ENCODE measurements at regions not wholly inside any gene's neighbourhood (a gene's known extent, or its start where the extent isn't known, plus 50 kb on each side); places are given as distances from the start of the nearest gene placed in this dataset.

GRCh38 chr7:27312820-27313219 is 70.2 kb downstream of the EVX1 start:
- WGBS, 2 experiments (ENCODE audit: low coverage in 1 of 2, low lambda C conversion rate in 2 of 2, missing lambda C conversion rate in 2 of 2) = 56 to 60% methylated on average over 4 of the region's 4 CpGs
- Histone ChIP-seq H3K9ac (no peak overlapping the region), H3K9me2 (ENCODE audit: insufficient read depth) (no peaks in the 10 kb centered on the region), H3K27ac (no peak overlapping the region), H3K4me1 (ENCODE audit: insufficient read depth) (no peaks in the 10 kb centered on the region), H4K20me1 (ENCODE audit: insufficient read depth) (no peaks in the 10 kb centered on the region), H3K36me3 (ENCODE audit: low read depth) (no peaks in the 10 kb centered on the region), H2AFZ (no peak overlapping the region), H3K79me2 (ENCODE audit: insufficient read depth) (no peaks in the 10 kb centered on the region), H3K9me3 (ENCODE audit: low read depth) (no peaks in the 10 kb centered on the region), H3K4me3 (no peak overlapping the region), H3F3A (ENCODE audit: insufficient read depth) (no peaks in the 10 kb centered on the region), H3K27me3 (replicated peaks; ENCODE audit: insufficient read depth) (0 out of 2 replicates have a peak, but pooled peaks cover 6% of the 10 kb centered on the region), H3K4me2 (ENCODE audit: unreplicated experiment) (no peak overlapping the region)
- in situ Hi-C loops (cut with MboI) = no loop called here
- no peak for DNase-seq
- TF ChIP-seq EZH2phosphoT487 (IDR thresholded peaks at IDR 0.05; ENCODE audit: insufficient read depth, low read depth) = no peak

GRCh38 chr7:27314111-27314510 is 71.5 kb downstream of the EVX1 start:
- H3K36me3 ChIP-seq (ENCODE audit: low read depth) = no peaks in the 10 kb centered on the region
- H3K4me1 ChIP-seq (ENCODE audit: insufficient read depth) = no peaks in the 10 kb centered on the region
- H3K9ac ChIP-seq = no peak overlapping the region
- H3K9me2 ChIP-seq (ENCODE audit: insufficient read depth) = no peaks in the 10 kb centered on the region
- 0 out of 2 replicates have a peak, but pooled peaks cover 6% of the 10 kb centered on the region for H3K27me3 ChIP-seq (replicated peaks; ENCODE audit: insufficient read depth)
- H3K79me2 ChIP-seq (ENCODE audit: insufficient read depth) = no peaks in the 10 kb centered on the region
- no peak overlapping the region for H2AFZ ChIP-seq
- no peaks in the 10 kb centered on the region for H3F3A ChIP-seq (ENCODE audit: insufficient read depth)
- TF ChIP-seq EZH2phosphoT487 (IDR thresholded peaks at IDR 0.05; ENCODE audit: insufficient read depth, low read depth) = no peak
- TF ChIP-seq EZH2 (IDR thresholded peaks at IDR 0.05; ENCODE audit: insufficient read depth, poor library complexity, severe bottlenecking) = no peak
- in situ Hi-C loops (cut with MboI) = no loop called here
- H3K27ac ChIP-seq = no peak overlapping the region
- no peak for DNase-seq
- no peak overlapping the region for H3K4me2 ChIP-seq (ENCODE audit: unreplicated experiment)
- no peaks in the 10 kb centered on the region for H3K9me3 ChIP-seq (ENCODE audit: low read depth)
- H4K20me1 ChIP-seq (ENCODE audit: insufficient read depth) = no peaks in the 10 kb centered on the region
- WGBS, 2 experiments (ENCODE audit: low coverage in 1 of 2, low lambda C conversion rate in 2 of 2, missing lambda C conversion rate in 2 of 2) = 57 to 64% methylated on average over 3 of the region's 3 CpGs
- H3K4me3 ChIP-seq = no peak overlapping the region

- Histone ChIP-seq H3K9ac (no peak overlapping the region), H3K9me3 (ENCODE audit: low read depth) (no peaks in the 10 kb centered on the region), H3K4me2 (ENCODE audit: unreplicated experiment) (no peak overlapping the region), H3F3A (ENCODE audit: insufficient read depth) (no peaks in the 10 kb centered on the region), H4K20me1 (ENCODE audit: insufficient read depth) (no peaks in the 10 kb centered on the region), H2AFZ (no peak overlapping the region), H3K27ac (no peak overlapping the region), H3K9me2 (ENCODE audit: insufficient read depth) (no peaks in the 10 kb centered on the region), H3K4me3 (no peak overlapping the region), H3K4me1 (ENCODE audit: insufficient read depth) (no peaks in the 10 kb centered on the region), H3K79me2 (ENCODE audit: insufficient read depth) (no peaks in the 10 kb centered on the region), H3K27me3 (replicated peaks; ENCODE audit: insufficient read depth) (0 out of 2 replicates have a peak, but pooled peaks cover 6% of the 10 kb centered on the region), H3K36me3 (ENCODE audit: low read depth) (no peaks in the 10 kb centered on the region)
- WGBS, 2 experiments (ENCODE audit: low coverage in 1 of 2, low lambda C conversion rate in 2 of 2, missing lambda C conversion rate in 2 of 2) = 84% methylated on average over 5 of the region's 5 CpGs
- in situ Hi-C loops (cut with MboI) = no loop called here
- TF ChIP-seq EZH2 (IDR thresholded peaks at IDR 0.05; ENCODE audit: insufficient read depth, poor library complexity, severe bottlenecking) (no peak), EZH2phosphoT487 (IDR thresholded peaks at IDR 0.05; ENCODE audit: insufficient read depth, low read depth) (no peak)
- DNase-seq = no peak
These were observed 72.5 kb downstream of the EVX1 start for GRCh38 chr7:27315066-27315465.

- Histone ChIP-seq H2AFZ (no peak overlapping the region), H3K27ac (no peak overlapping the region), H3K36me3 (ENCODE audit: low read depth) (no peaks in the 10 kb centered on the region), H3K4me1 (ENCODE audit: insufficient read depth) (no peaks in the 10 kb centered on the region), H4K20me1 (ENCODE audit: insufficient read depth) (no peaks in the 10 kb centered on the region), H3K4me3 (no peak overlapping the region), H3K9ac (no peak overlapping the region), H3F3A (ENCODE audit: insufficient read depth) (no peaks in the 10 kb centered on the region), H3K9me3 (ENCODE audit: low read depth) (no peaks in the 10 kb centered on the region), H3K9me2 (ENCODE audit: insufficient read depth) (no peaks in the 10 kb centered on the region), H3K79me2 (ENCODE audit: insufficient read depth) (no peaks in the 10 kb centered on the region), H3K4me2 (ENCODE audit: unreplicated experiment) (no peak overlapping the region), H3K27me3 (replicated peaks; ENCODE audit: insufficient read depth) (0 out of 2 replicates have a peak, but pooled peaks cover 6% of the 10 kb centered on the region)
- peak; percentile 45 for DNase-seq
- 51% methylated on average over 3 of the region's 3 CpGs for WGBS, 2 experiments (ENCODE audit: low coverage in 1 of 2, low lambda C conversion rate in 2 of 2, missing lambda C conversion rate in 2 of 2)
- no peak for TF ChIP-seq EZH2 (IDR thresholded peaks at IDR 0.05; ENCODE audit: insufficient read depth, poor library complexity, severe bottlenecking)
- in situ Hi-C loops (cut with MboI) = no loop called here
These were observed 73.7 kb downstream of the EVX1 start for GRCh38 chr7:27316311-27316710.

GRCh38 chr7:27324246-27324645 is 81.6 kb downstream of the EVX1 start:
- no peak for DNase-seq
- H3K36me3 ChIP-seq (ENCODE audit: low read depth) = no peaks in the 10 kb centered on the region
- H3K9me3 ChIP-seq (ENCODE audit: low read depth) = no peaks in the 10 kb centered on the region
- no peaks in the 10 kb centered on the region for H3F3A ChIP-seq (ENCODE audit: insufficient read depth)
- H3K4me3 ChIP-seq = no peak overlapping the region
- no peaks in the 10 kb centered on the region for H3K79me2 ChIP-seq (ENCODE audit: insufficient read depth)
- TF ChIP-seq EZH2phosphoT487 (IDR thresholded peaks at IDR 0.05; ENCODE audit: insufficient read depth, low read depth) = no peak
- no peak for TF ChIP-seq EZH2 (IDR thresholded peaks at IDR 0.05; ENCODE audit: insufficient read depth, poor library complexity, severe bottlenecking)
- H3K4me1 ChIP-seq (ENCODE audit: insufficient read depth) = no peaks in the 10 kb centered on the region
- no peak overlapping the region for H3K27ac ChIP-seq
- H3K4me2 ChIP-seq (ENCODE audit: unreplicated experiment) = no peak overlapping the region
- H3K9ac ChIP-seq = no peak overlapping the region
- H3K9me2 ChIP-seq (ENCODE audit: insufficient read depth) = no peaks in the 10 kb centered on the region
- H3K27me3 ChIP-seq (replicated peaks; ENCODE audit: insufficient read depth) = no peaks in the 10 kb centered on the region
- no peak overlapping the region for H2AFZ ChIP-seq
- in situ Hi-C loops (cut with MboI) = no loop called here
- no peaks in the 10 kb centered on the region for H4K20me1 ChIP-seq (ENCODE audit: insufficient read depth)

All from GM23248 (cell line).